GM12878 (cell line): ENCODE measurements at regions not wholly inside any gene's neighbourhood (a gene's known extent, or its start where the extent isn't known, plus 50 kb on each side); places are given as distances from the start of the nearest gene placed in this dataset.

ENCODE experiments used
- CTCF ChIP-seq, 3 experiments: IDR thresholded peaks in 2 of 3; conservative IDR thresholded peaks in 1 of 3; 2 replicates each; pipeline ENCODE4 v1.5.1; 2011; ENCODE audit warnings: low read depth in 3 of 3, low read length in 3 of 3, mild to moderate bottlenecking in 3 of 3, control low read depth in 2 of 3, moderate library complexity in 2 of 3, inconsistent platforms in 1 of 3, mixed read lengths in 1 of 3; ENCODE audit not compliant: control insufficient read depth in 2 of 3, insufficient read depth in 1 of 3; ENCODE audit errors: extremely low read depth in 1 of 3
- EZH2 ChIP-seq: IDR thresholded peaks from 2 replicates; pipeline ENCODE4 v1.6.1; 2012; ENCODE audit warnings: low read depth, mild to moderate bottlenecking, control low read depth, inconsistent platforms, low read length, borderline replicate concordance; ENCODE audit not compliant: control insufficient read depth
- FOXK2 ChIP-seq: fragments of 450-650 bp; IDR thresholded peaks from 2 replicates; pipeline ENCODE4 v1.6.1; 2017; ENCODE audit warnings: mild to moderate bottlenecking, moderate library complexity
- IRF3 ChIP-seq: fragments of 450-650 bp; IDR thresholded peaks from 2 replicates; pipeline ENCODE4 v1.6.1; 2014; ENCODE audit warnings: mild to moderate bottlenecking
- NFXL1 ChIP-seq: fragments of 450-650 bp; IDR thresholded peaks from 2 replicates; pipeline ENCODE4 v1.6.1; 2017; ENCODE audit warnings: antibody characterized with exemption, mild to moderate bottlenecking, borderline replicate concordance
- NFYA ChIP-seq: IDR thresholded peaks from 2 replicates; pipeline ENCODE4 v1.6.1; 2011; ENCODE audit warnings: low read depth, mild to moderate bottlenecking, low read length, improper control_type of control experiment, borderline replicate concordance
- NR2C2 ChIP-seq: IDR thresholded peaks from 2 replicates; pipeline ENCODE4 v1.6.1; 2011; ENCODE audit warnings: borderline replicate concordance, low read depth; ENCODE audit not compliant: control insufficient read depth, insufficient read length
- RBBP5 ChIP-seq: fragments of 200-600 bp; sonication (generic); conservative IDR thresholded peaks from 2 replicates; pipeline ENCODE4 v1.6.1; 2016
- RUNX3 ChIP-seq: IDR thresholded peaks from 2 replicates; pipeline ENCODE4 v1.6.1; 2012; ENCODE audit warnings: low read length, inconsistent platforms
- ZNF274 ChIP-seq: IDR thresholded peaks from one replicate; pipeline ENCODE4 v1.8.0; 2011; ENCODE audit not compliant: insufficient read length, insufficient read depth
- TF ChIP-seq, protein P1 (sequence below): IDR thresholded peaks from 2 replicates; pipeline ENCODE4 v1.6.1; 2011; ENCODE audit warnings: borderline replicate concordance, low read depth, mild to moderate bottlenecking, moderate library complexity, low read length; ENCODE audit not compliant: insufficient read depth, poor library complexity, severe bottlenecking

DNA sequence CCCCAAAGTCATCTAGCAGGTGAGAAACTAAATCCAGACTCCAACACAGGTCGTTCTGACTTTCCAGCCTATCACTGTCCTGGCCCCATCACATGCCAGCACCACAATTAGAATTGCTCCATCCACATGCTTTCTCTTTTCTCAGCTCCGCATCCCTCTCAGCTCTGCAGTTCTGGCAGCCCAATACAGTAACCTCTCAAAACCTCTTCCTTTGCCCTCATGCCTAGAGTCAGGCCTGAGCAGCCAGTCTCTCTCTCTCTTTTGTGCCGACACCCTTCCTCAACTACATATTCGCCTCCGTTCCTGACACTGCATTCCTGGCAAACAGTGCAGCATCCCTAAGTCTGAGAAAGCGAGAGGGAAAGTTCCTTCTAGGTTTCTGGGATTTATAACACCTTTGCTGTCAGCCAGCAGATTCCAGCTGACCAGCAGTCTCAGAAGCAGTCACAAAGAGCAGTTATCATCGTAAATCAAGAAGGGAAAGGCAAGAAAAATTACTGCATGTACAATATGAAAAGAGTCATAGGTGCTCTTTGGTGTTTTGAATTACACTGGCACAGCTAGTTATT lies 258.0 kb downstream of the FAT3 start (continued):
- TF ChIP-seq FOXK2, result no peak
- no peak for TF ChIP-seq RUNX3
- no peak for TF ChIP-seq EZH2
- TF ChIP-seq, protein P1, sequence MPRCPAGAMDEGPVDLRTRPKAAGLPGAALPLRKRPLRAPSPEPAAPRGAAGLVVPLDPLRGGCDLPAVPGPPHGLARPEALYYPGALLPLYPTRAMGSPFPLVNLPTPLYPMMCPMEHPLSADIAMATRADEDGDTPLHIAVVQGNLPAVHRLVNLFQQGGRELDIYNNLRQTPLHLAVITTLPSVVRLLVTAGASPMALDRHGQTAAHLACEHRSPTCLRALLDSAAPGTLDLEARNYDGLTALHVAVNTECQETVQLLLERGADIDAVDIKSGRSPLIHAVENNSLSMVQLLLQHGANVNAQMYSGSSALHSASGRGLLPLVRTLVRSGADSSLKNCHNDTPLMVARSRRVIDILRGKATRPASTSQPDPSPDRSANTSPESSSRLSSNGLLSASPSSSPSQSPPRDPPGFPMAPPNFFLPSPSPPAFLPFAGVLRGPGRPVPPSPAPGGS, result no peak
- TF ChIP-seq NR2C2, result no peak
- no peak for TF ChIP-seq NFXL1
- TF ChIP-seq CTCF (IDR thresholded peaks at IDR 0.05 in 2 of 3, conservative IDR thresholded peaks at IDR 0.05 in 1 of 3; ENCODE audit: control insufficient read depth in 2 of 3, extremely low read depth in 1 of 3, insufficient read depth in 1 of 3, low read depth in 3 of 3, low read length in 3 of 3), result no peak
- no peak for TF ChIP-seq ZNF274
- TF ChIP-seq IRF3, result no peak
- no peak for TF ChIP-seq NFYA
- no peak for TF ChIP-seq RBBP5
